ENCODE measurements at regions not wholly inside any gene's neighbourhood (a gene's known extent, or its start where the extent isn't known, plus 50 kb on each side); places are given as distances from the start of the nearest gene placed in this dataset.

DNA sequence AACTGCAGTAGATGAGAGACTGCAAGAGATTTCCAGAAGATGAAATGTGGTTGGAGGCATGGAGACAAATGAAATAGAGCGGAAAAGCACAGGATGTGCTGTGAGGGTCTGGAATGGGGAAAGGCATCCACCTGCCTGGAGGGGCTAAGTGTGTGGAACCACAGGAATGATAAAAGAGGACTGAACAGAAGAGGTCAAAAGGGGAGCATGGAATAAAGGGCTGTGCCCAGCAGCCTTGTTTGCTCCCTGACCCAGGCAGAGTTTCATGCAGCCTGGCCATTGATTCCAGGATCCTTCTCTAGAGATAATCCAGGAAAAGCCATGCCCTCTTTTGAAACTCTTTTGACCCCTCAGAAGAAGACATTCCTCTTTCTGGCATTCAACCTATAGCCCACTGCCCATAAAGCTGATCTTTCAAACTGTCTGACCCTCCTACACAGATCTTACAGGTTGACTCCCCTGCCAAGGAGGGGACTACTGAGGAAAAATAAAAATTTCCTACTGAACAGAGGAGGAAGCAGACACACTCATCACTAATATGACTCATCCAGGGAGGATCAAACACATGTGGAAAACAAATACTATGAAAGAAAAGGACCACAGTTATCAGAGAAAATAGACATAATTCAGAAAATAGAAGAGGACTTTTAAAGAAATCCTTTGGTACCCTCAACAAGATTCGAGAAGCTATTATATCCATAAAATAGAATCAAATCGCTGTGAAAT lies 273.5 kb upstream of the PCSK5 start:
- Histone ChIP-seq H3F3A (replicated peaks; ENCODE audit: low read depth) (no peaks in the 10 kb centered on the region), H3K79me2 (replicated peaks; ENCODE audit: insufficient read depth) (no peaks in the 10 kb centered on the region), H3K36me3 (ENCODE audit: insufficient read depth) (no peaks in the 10 kb centered on the region), H2AFZ (no peak overlapping the region), H3K27me3 (ENCODE audit: insufficient read depth) (no peaks in the 10 kb centered on the region), H3K9me2 (ENCODE audit: insufficient read depth) (0 out of 2 replicates have a peak, but pooled peaks cover 8% of the 10 kb centered on the region), H3K4me1 (ENCODE audit: insufficient read depth) (no peaks in the 10 kb centered on the region), H3K4me2 (no peak overlapping the region), H3K4me3 (no peak overlapping the region), H4K20me1 (replicated peaks; ENCODE audit: insufficient read depth) (no peaks in the 10 kb centered on the region), H3K27ac (ENCODE audit: low read depth) (no peak overlapping the region)
- TF ChIP-seq EZH2 (IDR thresholded peaks at IDR 0.05; ENCODE audit: low read depth, unreplicated experiment) = no peak
- TF ChIP-seq, protein P1, sequence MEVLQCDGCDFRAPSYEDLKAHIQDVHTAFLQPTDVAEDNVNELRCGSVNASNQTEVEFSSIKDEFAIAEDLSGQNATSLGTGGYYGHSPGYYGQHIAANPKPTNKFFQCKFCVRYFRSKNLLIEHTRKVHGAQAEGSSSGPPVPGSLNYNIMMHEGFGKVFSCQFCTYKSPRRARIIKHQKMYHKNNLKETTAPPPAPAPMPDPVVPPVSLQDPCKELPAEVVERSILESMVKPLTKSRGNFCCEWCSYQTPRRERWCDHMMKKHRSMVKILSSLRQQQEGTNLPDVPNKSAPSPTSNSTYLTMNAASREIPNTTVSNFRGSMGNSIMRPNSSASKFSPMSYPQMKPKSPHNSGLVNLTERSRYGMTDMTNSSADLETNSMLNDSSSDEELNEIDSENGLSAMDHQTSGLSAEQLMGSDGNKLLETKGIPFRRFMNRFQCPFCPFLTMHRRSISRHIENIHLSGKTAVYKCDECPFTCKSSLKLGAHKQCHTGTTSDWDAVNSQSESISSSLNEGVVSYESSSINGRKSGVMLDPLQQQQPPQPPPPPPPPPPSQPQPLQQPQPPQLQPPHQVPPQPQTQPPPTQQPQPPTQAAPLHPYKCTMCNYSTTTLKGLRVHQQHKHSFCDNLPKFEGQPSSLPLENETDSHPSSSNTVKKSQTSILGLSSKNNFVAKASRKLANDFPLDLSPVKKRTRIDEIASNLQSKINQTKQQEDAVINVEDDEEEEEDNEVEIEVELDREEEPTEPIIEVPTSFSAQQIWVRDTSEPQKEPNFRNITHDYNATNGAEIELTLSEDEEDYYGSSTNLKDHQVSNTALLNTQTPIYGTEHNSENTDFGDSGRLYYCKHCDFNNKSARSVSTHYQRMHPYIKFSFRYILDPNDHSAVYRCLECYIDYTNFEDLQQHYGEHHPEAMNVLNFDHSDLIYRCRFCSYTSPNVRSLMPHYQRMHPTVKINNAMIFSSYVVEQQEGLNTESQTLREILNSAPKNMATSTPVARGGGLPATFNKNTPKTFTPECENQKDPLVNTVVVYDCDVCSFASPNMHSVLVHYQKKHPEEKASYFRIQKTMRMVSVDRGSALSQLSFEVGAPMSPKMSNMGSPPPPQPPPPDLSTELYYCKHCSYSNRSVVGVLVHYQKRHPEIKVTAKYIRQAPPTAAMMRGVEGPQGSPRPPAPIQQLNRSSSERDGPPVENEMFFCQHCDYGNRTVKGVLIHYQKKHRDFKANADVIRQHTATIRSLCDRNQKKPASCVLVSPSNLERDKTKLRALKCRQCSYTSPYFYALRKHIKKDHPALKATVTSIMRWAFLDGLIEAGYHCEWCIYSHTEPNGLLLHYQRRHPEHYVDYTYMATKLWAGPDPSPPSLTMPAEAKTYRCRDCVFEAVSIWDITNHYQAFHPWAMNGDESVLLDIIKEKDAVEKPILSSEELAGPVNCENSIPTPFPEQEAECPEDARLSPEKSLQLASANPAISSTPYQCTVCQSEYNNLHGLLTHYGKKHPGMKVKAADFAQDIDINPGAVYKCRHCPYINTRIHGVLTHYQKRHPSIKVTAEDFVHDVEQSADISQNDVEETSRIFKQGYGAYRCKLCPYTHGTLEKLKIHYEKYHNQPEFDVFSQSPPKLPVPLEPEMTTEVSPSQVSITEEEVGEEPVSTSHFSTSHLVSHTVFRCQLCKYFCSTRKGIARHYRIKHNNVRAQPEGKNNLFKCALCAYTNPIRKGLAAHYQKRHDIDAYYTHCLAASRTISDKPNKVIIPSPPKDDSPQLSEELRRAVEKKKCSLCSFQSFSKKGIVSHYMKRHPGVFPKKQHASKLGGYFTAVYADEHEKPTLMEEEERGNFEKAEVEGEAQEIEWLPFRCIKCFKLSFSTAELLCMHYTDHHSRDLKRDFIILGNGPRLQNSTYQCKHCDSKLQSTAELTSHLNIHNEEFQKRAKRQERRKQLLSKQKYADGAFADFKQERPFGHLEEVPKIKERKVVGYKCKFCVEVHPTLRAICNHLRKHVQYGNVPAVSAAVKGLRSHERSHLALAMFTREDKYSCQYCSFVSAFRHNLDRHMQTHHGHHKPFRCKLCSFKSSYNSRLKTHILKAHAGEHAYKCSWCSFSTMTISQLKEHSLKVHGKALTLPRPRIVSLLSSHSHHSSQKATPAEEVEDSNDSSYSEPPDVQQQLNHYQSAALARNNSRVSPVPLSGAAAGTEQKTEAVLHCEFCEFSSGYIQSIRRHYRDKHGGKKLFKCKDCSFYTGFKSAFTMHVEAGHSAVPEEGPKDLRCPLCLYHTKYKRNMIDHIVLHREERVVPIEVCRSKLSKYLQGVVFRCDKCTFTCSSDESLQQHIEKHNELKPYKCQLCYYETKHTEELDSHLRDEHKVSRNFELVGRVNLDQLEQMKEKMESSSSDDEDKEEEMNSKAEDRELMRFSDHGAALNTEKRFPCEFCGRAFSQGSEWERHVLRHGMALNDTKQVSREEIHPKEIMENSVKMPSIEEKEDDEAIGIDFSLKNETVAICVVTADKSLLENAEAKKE (CRISPR knock-in tag; IDR thresholded peaks at IDR 0.05) = no peak
- no peak for TF ChIP-seq POLR2AphosphoS5 (IDR thresholded peaks at IDR 0.05; ENCODE audit: low read depth)
- no peak for DNase-seq (ENCODE audit: low spot score)
- Mint-ChIP-seq H3K4me3 (no peak overlapping the region), H3K27ac (no peak overlapping the region), H3K9me3 (peaks cover 3% of the 10 kb centered on the region; the same call in 1 of the 3 replicates), H3K36me3 (ENCODE audit: low read depth) (peaks cover 3% of the 10 kb centered on the region; the same call in 1 of the 3 replicates), H3K27me3 (ENCODE audit: insufficient read depth, low read depth, poor library complexity) (no peaks in the 10 kb centered on the region), H3K4me1 (peaks cover 10% of the 10 kb centered on the region)
- ATAC-seq = no peak

DNA sequence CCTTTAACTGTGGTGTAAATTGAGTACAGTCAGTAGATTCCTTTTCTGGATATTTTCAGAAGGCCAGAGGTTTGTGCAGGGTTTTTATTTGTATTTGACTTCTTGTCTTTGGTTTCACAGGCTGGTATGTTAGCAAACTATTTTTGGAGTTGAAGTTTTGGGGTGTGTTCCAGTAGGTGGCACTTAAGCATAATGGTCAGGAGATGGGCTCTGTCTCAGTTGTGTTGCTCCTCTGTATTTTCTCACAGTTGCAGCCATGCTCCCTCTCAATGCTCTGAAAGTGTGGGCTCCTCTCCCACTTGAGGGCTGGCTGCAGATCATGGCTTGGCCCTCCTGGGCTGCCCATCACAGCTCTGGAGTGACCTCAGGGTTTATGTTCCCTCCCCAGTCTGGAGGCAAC lies 267.0 kb upstream of the PCSK5 start:
- no peaks in the 10 kb centered on the region for H4K20me1 ChIP-seq (replicated peaks; ENCODE audit: insufficient read depth)
- H3K79me2 ChIP-seq (replicated peaks; ENCODE audit: insufficient read depth) = no peaks in the 10 kb centered on the region
- H2AFZ ChIP-seq = no peak overlapping the region
- peaks cover 14% of the 10 kb centered on the region; the same call in 1 of the 2 replicates for H3K9me2 ChIP-seq (ENCODE audit: insufficient read depth)
- ATAC-seq = no peak
- no peak overlapping the region for H3K27ac ChIP-seq (ENCODE audit: low read depth)
- H3K27me3 Mint-ChIP-seq (ENCODE audit: insufficient read depth, low read depth, poor library complexity) = peaks cover 2% of the 10 kb centered on the region
- DNase-seq (ENCODE audit: low spot score) = no peak
- no peaks in the 10 kb centered on the region for H3K36me3 ChIP-seq (ENCODE audit: insufficient read depth)
- no peak overlapping the region for H3K4me2 ChIP-seq
- no peaks in the 10 kb centered on the region for H3K4me1 Mint-ChIP-seq
- H3K27ac Mint-ChIP-seq = no peak overlapping the region
- no peak for TF ChIP-seq ZNF331 (CRISPR knock-in tag; IDR thresholded peaks at IDR 0.05; ENCODE audit: low read depth)
- TF ChIP-seq, protein P2, sequence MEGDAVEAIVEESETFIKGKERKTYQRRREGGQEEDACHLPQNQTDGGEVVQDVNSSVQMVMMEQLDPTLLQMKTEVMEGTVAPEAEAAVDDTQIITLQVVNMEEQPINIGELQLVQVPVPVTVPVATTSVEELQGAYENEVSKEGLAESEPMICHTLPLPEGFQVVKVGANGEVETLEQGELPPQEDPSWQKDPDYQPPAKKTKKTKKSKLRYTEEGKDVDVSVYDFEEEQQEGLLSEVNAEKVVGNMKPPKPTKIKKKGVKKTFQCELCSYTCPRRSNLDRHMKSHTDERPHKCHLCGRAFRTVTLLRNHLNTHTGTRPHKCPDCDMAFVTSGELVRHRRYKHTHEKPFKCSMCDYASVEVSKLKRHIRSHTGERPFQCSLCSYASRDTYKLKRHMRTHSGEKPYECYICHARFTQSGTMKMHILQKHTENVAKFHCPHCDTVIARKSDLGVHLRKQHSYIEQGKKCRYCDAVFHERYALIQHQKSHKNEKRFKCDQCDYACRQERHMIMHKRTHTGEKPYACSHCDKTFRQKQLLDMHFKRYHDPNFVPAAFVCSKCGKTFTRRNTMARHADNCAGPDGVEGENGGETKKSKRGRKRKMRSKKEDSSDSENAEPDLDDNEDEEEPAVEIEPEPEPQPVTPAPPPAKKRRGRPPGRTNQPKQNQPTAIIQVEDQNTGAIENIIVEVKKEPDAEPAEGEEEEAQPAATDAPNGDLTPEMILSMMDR (conservative IDR thresholded peaks at IDR 0.05; ENCODE audit: low read depth in 2 of 2) = peak in 1 of 2 experiments; percentile 22; a peak in 1 of 4 replicates
- H3K27me3 ChIP-seq (ENCODE audit: insufficient read depth) = no peaks in the 10 kb centered on the region
- peaks cover 3% of the 10 kb centered on the region; the same call in 2 of the 3 replicates for H3K36me3 Mint-ChIP-seq (ENCODE audit: low read depth)
- H3F3A ChIP-seq (replicated peaks; ENCODE audit: low read depth) = no peaks in the 10 kb centered on the region
- H3K4me3 Mint-ChIP-seq = no peak overlapping the region
- no peaks in the 10 kb centered on the region for H3K4me1 ChIP-seq (ENCODE audit: insufficient read depth)
- peaks cover 3% of the 10 kb centered on the region; the same call in 1 of the 3 replicates for H3K9me3 Mint-ChIP-seq
- H3K4me3 ChIP-seq = no peak overlapping the region
